MG63 (cell line): ENCODE measurements at regions not wholly inside any gene's neighbourhood (a gene's known extent, or its start where the extent isn't known, plus 50 kb on each side); places are given as distances from the start of the nearest gene placed in this dataset.

Source experiments
- DNase-seq: peaks from one replicate; pipeline ENCODE4 v3.0.0-alpha.2; 2020
- H3K27me3 ChIP-seq: fragments of 250-450 bp; sonication (Bioruptor Pico); 2 replicates; pipeline ENCODE4 v1.5.1; 2020; ENCODE audit warnings: mild to moderate bottlenecking, moderate library complexity
- H3K36me3 ChIP-seq: fragments of 250-450 bp; sonication (Bioruptor Pico); 2 replicates; pipeline ENCODE4 v1.5.1; 2020; ENCODE audit warnings: mild to moderate bottlenecking, moderate library complexity
- H3K4me3 ChIP-seq: fragments of 250-450 bp; sonication (Bioruptor Pico); 2 replicates; pipeline ENCODE4 v1.5.1; 2020; ENCODE audit warnings: mild to moderate bottlenecking, moderate library complexity
- H3K9me3 ChIP-seq: fragments of 250-450 bp; sonication (Bioruptor Pico); 2 replicates; pipeline ENCODE4 v1.5.1; 2020; ENCODE audit warnings: mild to moderate bottlenecking, moderate library complexity

- Histone ChIP-seq H3K36me3 (no peaks in the 10 kb centered on the region), H3K9me3 (no peaks in the 10 kb centered on the region), H3K27me3 (no peaks in the 10 kb centered on the region), H3K4me3 (no peak overlapping the region)
- DNase-seq, result no peak
Observed at GRCh38 chr4:124797223-124797622, 84.7 kb upstream of the ANKRD50 start.

- Histone ChIP-seq H3K27me3 (no peaks in the 10 kb centered on the region), H3K4me3 (no peak overlapping the region), H3K9me3 (no peaks in the 10 kb centered on the region), H3K36me3 (no peaks in the 10 kb centered on the region)
- no peak for DNase-seq
Observed at GRCh38 chr4:124790471-124790870, 77.9 kb upstream of the ANKRD50 start.

- Histone ChIP-seq H3K4me3 (no peak overlapping the region), H3K36me3 (no peaks in the 10 kb centered on the region), H3K9me3 (no peaks in the 10 kb centered on the region), H3K27me3 (no peaks in the 10 kb centered on the region)
- no peak for DNase-seq
Observed at GRCh38 chr4:124786634-124787033, 74.1 kb upstream of the ANKRD50 start.

GRCh38 chr4:124785645-124786044 lies 73.1 kb upstream of the ANKRD50 start:
- H3K4me3 ChIP-seq, result no peak overlapping the region
- no peaks in the 10 kb centered on the region for H3K36me3 ChIP-seq
- DNase-seq, result no peak
- H3K9me3 ChIP-seq, result no peaks in the 10 kb centered on the region
- no peaks in the 10 kb centered on the region for H3K27me3 ChIP-seq

GRCh38 chr4:124783847-124784246 lies 71.3 kb upstream of the ANKRD50 start:
- no peak overlapping the region for H3K4me3 ChIP-seq
- no peak for DNase-seq
- no peaks in the 10 kb centered on the region for H3K27me3 ChIP-seq
- H3K36me3 ChIP-seq, result no peaks in the 10 kb centered on the region
- no peaks in the 10 kb centered on the region for H3K9me3 ChIP-seq

- no peak for DNase-seq
- no peaks in the 10 kb centered on the region for H3K27me3 ChIP-seq
- no peaks in the 10 kb centered on the region for H3K36me3 ChIP-seq
- no peak overlapping the region for H3K4me3 ChIP-seq
- H3K9me3 ChIP-seq, result no peaks in the 10 kb centered on the region
Observed at GRCh38 chr4:124777007-124777406, 64.5 kb upstream of the ANKRD50 start.

GRCh38 chr4:124768596-124769365 lies 56.2 kb upstream of the ANKRD50 start:
- no peak for DNase-seq
- H3K4me3 ChIP-seq, result no peak overlapping the region
- no peaks in the 10 kb centered on the region for H3K9me3 ChIP-seq
- no peaks in the 10 kb centered on the region for H3K27me3 ChIP-seq
- H3K36me3 ChIP-seq, result no peaks in the 10 kb centered on the region

GRCh38 chr4:124762956-124763355 lies 50.4 kb upstream of the ANKRD50 start:
- no peaks in the 10 kb centered on the region for H3K27me3 ChIP-seq
- no peaks in the 10 kb centered on the region for H3K9me3 ChIP-seq
- H3K36me3 ChIP-seq, result no peaks in the 10 kb centered on the region
- no peak for DNase-seq
- no peak overlapping the region for H3K4me3 ChIP-seq
